ENCODE measurements at regions not wholly inside any gene's neighbourhood (a gene's known extent, or its start where the extent isn't known, plus 50 kb on each side); places are given as distances from the start of the nearest gene placed in this dataset.

- Mint-ChIP-seq H3K4me1 (ENCODE audit: low read depth, unreplicated experiment) (no peaks in the 10 kb centered on the region), H3K36me3 (ENCODE audit: unreplicated experiment) (no peaks in the 10 kb centered on the region), H3K9me3 (ENCODE audit: unreplicated experiment) (no peaks in the 10 kb centered on the region), H3K27me3 (ENCODE audit: unreplicated experiment) (peaks cover under 1% of the 10 kb centered on the region), H3K4me3 (ENCODE audit: unreplicated experiment) (no peak overlapping the region), H3K27ac (ENCODE audit: unreplicated experiment) (no peak overlapping the region)
- TF ChIP-seq, protein P1, sequence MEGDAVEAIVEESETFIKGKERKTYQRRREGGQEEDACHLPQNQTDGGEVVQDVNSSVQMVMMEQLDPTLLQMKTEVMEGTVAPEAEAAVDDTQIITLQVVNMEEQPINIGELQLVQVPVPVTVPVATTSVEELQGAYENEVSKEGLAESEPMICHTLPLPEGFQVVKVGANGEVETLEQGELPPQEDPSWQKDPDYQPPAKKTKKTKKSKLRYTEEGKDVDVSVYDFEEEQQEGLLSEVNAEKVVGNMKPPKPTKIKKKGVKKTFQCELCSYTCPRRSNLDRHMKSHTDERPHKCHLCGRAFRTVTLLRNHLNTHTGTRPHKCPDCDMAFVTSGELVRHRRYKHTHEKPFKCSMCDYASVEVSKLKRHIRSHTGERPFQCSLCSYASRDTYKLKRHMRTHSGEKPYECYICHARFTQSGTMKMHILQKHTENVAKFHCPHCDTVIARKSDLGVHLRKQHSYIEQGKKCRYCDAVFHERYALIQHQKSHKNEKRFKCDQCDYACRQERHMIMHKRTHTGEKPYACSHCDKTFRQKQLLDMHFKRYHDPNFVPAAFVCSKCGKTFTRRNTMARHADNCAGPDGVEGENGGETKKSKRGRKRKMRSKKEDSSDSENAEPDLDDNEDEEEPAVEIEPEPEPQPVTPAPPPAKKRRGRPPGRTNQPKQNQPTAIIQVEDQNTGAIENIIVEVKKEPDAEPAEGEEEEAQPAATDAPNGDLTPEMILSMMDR (IDR thresholded peaks at IDR 0.05; ENCODE audit: partially characterized antibody, unreplicated experiment): no peak
- DNase-seq: no peak
These were observed 481.9 kb downstream of the C6orf118 start for GRCh38 chr6:164827537-164827936.

DNA sequence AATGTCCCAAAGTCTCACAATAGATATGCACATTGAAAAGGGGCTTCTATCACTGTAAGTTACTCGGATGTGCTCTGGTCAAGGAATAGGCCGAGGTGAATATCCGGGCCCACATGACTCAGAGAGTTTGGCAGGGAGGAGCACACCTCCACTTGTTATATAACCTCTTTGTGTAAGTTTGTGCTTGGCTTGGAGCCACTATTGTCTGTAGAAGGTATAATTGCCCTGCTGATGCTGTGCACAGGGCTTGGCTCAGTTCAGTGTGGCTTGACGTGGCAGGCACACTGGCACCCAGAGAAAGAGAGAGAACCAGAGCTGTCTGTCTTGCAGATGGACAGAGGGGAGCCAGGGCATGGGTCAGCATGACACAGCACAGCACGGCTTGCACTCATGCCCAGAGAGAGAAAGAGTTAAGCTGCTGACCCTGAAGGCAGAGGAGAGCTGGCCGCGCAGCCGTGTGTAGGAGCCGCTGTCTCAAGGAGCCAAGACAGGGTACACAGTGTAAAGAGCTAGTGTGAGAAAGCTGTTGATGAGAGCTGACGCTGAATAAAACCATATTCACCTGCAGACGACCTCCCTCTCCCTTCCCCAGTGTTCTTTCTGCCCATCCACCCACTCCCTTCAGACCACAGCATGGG lies 482.5 kb downstream of the C6orf118 start:
- H3K4me1 Mint-ChIP-seq (ENCODE audit: low read depth, unreplicated experiment): no peaks in the 10 kb centered on the region
- no peak overlapping the region for H3K27ac Mint-ChIP-seq (ENCODE audit: unreplicated experiment)
- no peak for DNase-seq
- no peaks in the 10 kb centered on the region for H3K36me3 Mint-ChIP-seq (ENCODE audit: unreplicated experiment)
- peaks cover 1% of the 10 kb centered on the region for H3K27me3 Mint-ChIP-seq (ENCODE audit: unreplicated experiment)
- no peak overlapping the region for H3K4me3 Mint-ChIP-seq (ENCODE audit: unreplicated experiment)
- H3K9me3 Mint-ChIP-seq (ENCODE audit: unreplicated experiment): no peaks in the 10 kb centered on the region
- TF ChIP-seq, protein P1 (IDR thresholded peaks at IDR 0.05; ENCODE audit: partially characterized antibody, unreplicated experiment): no peak

DNA sequence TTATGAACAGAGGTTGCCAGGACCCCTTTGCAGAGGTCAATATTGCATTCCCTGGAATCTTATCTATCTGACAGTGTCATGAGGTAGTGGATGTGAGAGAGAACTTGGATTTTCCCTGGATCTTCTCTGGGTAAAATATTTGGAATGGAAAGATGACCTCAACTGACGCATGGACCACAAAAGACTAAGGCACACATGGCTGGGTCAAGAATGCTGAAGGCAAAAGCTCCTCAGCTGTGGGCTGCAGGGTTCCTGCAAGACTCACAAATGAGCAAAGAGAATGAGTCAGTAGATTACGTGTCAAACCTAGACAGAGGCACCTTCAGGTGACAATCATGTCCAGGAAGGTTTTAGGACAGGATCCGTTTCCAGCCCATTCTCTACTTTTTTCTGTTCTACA lies 484.0 kb downstream of the C6orf118 start:
- no peak for DNase-seq
- Mint-ChIP-seq H3K4me3 (ENCODE audit: unreplicated experiment) (no peak overlapping the region), H3K36me3 (ENCODE audit: unreplicated experiment) (no peaks in the 10 kb centered on the region), H3K4me1 (ENCODE audit: low read depth, unreplicated experiment) (no peaks in the 10 kb centered on the region), H3K27ac (ENCODE audit: unreplicated experiment) (no peak overlapping the region), H3K27me3 (ENCODE audit: unreplicated experiment) (peaks cover 1% of the 10 kb centered on the region), H3K9me3 (ENCODE audit: unreplicated experiment) (no peaks in the 10 kb centered on the region)
- TF ChIP-seq, protein P1 (IDR thresholded peaks at IDR 0.05; ENCODE audit: partially characterized antibody, unreplicated experiment): no peak

DNA sequence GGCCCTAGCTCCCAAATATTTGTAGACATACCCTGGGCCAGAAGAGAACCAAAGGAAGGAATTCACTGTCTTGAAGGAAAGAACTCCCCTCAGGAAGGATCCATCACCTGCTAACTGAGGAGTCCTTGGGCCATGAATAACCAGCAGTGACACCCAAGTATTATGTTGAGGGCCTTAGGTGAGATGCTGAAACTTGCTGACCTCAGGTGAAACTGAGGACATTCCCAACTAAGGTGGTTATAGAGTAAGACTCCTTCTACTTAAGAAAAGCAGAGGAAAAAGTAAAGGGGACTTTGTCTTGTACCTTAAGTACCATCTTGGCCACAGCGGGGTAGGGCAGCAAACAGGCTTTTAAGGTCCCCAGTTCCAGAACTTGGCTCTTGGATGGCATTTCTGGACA lies 491.7 kb downstream of the C6orf118 start:
- Mint-ChIP-seq H3K27me3 (ENCODE audit: unreplicated experiment) (peaks cover 1% of the 10 kb centered on the region), H3K9me3 (ENCODE audit: unreplicated experiment) (peaks cover 4% of the 10 kb centered on the region), H3K36me3 (ENCODE audit: unreplicated experiment) (peaks cover 12% of the 10 kb centered on the region), H3K4me3 (ENCODE audit: unreplicated experiment) (no peak overlapping the region), H3K27ac (ENCODE audit: unreplicated experiment) (no peak overlapping the region), H3K4me1 (ENCODE audit: low read depth, unreplicated experiment) (no peaks in the 10 kb centered on the region)
- TF ChIP-seq, protein P1 (IDR thresholded peaks at IDR 0.05; ENCODE audit: partially characterized antibody, unreplicated experiment): no peak
- DNase-seq: no peak

GRCh38 chr6:164812706-164813105 lies 496.7 kb downstream of the C6orf118 start:
- Mint-ChIP-seq H3K9me3 (ENCODE audit: unreplicated experiment) (peaks cover 7% of the 10 kb centered on the region), H3K27me3 (ENCODE audit: unreplicated experiment) (no peaks in the 10 kb centered on the region), H3K4me3 (ENCODE audit: unreplicated experiment) (no peak overlapping the region), H3K4me1 (ENCODE audit: low read depth, unreplicated experiment) (no peaks in the 10 kb centered on the region), H3K27ac (ENCODE audit: unreplicated experiment) (no peak overlapping the region), H3K36me3 (ENCODE audit: unreplicated experiment) (peaks cover 20% of the 10 kb centered on the region)
- DNase-seq: no peak
- TF ChIP-seq, protein P1 (IDR thresholded peaks at IDR 0.05; ENCODE audit: partially characterized antibody, unreplicated experiment): no peak
